GM18907 (cell line): ENCODE measurements at regions not wholly inside any gene's neighbourhood (a gene's known extent, or its start where the extent isn't known, plus 50 kb on each side); places are given as distances from the start of the nearest gene placed in this dataset.

Experiments used
- ATAC-seq: cut with Tn5 transposase; IDR thresholded peaks from one replicate; pipeline ENCODE4 v1.9.1; 2021; ENCODE audit warnings: mild to moderate bottlenecking, moderate library complexity; ENCODE audit not compliant: unreplicated experiment

GRCh38 chr4:165610679-165611437 lies 232.1 kb downstream of the CPE start:
- peak; percentile 45 for ATAC-seq

GRCh38 chr4:165612936-165613335 lies 234.1 kb downstream of the CPE start:
- ATAC-seq: peak; percentile 98

GRCh38 chr4:165613581-165613980 lies 234.8 kb downstream of the CPE start:
- ATAC-seq: no peak

GRCh38 chr4:165620913-165621312 lies 242.1 kb downstream of the CPE start:
- no peak for ATAC-seq

- no peak for ATAC-seq
Measured at GRCh38 chr4:165621983-165622382, 243.2 kb downstream of the CPE start.

GRCh38 chr4:165625281-165625680 lies 246.5 kb downstream of the CPE start:
- no peak for ATAC-seq

GRCh38 chr4:165626316-165626715 lies 246.7 kb upstream of the TLL1 start:
- ATAC-seq: no peak

- ATAC-seq: no peak
Measured at GRCh38 chr4:165627128-165627527, 245.9 kb upstream of the TLL1 start.

- ATAC-seq: no peak
Measured at GRCh38 chr4:165627548-165627947, 245.5 kb upstream of the TLL1 start.

- no peak for ATAC-seq
Measured at GRCh38 chr4:165628572-165628971, 244.5 kb upstream of the TLL1 start.

- ATAC-seq: no peak
Measured at GRCh38 chr4:165630671-165631070, 242.4 kb upstream of the TLL1 start.

GRCh38 chr4:165631208-165631894 lies 241.7 kb upstream of the TLL1 start:
- ATAC-seq: no peak

GRCh38 chr4:165631912-165632311 lies 241.1 kb upstream of the TLL1 start:
- ATAC-seq: no peak

- no peak for ATAC-seq
Measured at GRCh38 chr4:165634766-165635165, 238.3 kb upstream of the TLL1 start.

- ATAC-seq: no peak
Measured at GRCh38 chr4:165635381-165635780, 237.7 kb upstream of the TLL1 start.

GRCh38 chr4:165635951-165636350 lies 237.1 kb upstream of the TLL1 start:
- ATAC-seq: no peak

GRCh38 chr4:165651901-165652300 lies 221.1 kb upstream of the TLL1 start:
- ATAC-seq: no peak

GRCh38 chr4:165654556-165654955 lies 218.5 kb upstream of the TLL1 start:
- ATAC-seq: no peak

- ATAC-seq: no peak
Measured at GRCh38 chr4:165656399-165656798, 216.6 kb upstream of the TLL1 start.

- no peak for ATAC-seq
Measured at GRCh38 chr4:165656829-165657490, 216.1 kb upstream of the TLL1 start.

- ATAC-seq: no peak
Measured at GRCh38 chr4:165662341-165662740, 210.7 kb upstream of the TLL1 start.

GRCh38 chr4:165663411-165663810 lies 209.6 kb upstream of the TLL1 start:
- no peak for ATAC-seq
